Panc1 (cell line): ENCODE measurements at regions not wholly inside any gene's neighbourhood (a gene's known extent, or its start where the extent isn't known, plus 50 kb on each side); places are given as distances from the start of the nearest gene placed in this dataset.
A peak's percentile ranks its signal among the peaks of the same experiment; 100 is the strongest.

Experiments
- ATAC-seq: fragments of 200-7000 bp; cut with Tn5 transposase; 2 replicates; pipeline ENCODE4 v1.9.1; 2020; ENCODE audit warnings: mild to moderate bottlenecking, moderate library complexity
- BruUV-seq: library from RNA; stranded (reverse); fragments of 400-500 nt; replicated peaks from 2 replicates; lab custom pipeline; 2021; lab: Mats Ljungman, UMichigan
- CTCF ChIA-PET: fragments of 300-600 bp; sonication (Branson Sonifier 250); formaldehyde crosslinking; loops from one replicate; lab custom pipeline; 2022; ENCODE audit warnings: antibody characterized with exemption; lab: Charles Lee
- POLR2A ChIA-PET: fragments of 300-600 bp; sonication (Branson Sonifier 250); formaldehyde crosslinking; loops from one replicate; lab custom pipeline; 2022; ENCODE audit warnings: antibody characterized with exemption; lab: Charles Lee
- DNase-seq: peaks from one replicate; pipeline ENCODE4 v3.0.0-alpha.2; 2010; ENCODE audit warnings: low read depth, low spot score
- H3K27ac ChIP-seq: 2 replicates; pipeline ENCODE4 v1.5.1; 2011; ENCODE audit warnings: mild to moderate bottlenecking, low read length, inconsistent platforms
- H3K27me3 ChIP-seq: fragments of 200-500 bp; sonication (Bioruptor generic); 2 replicates; pipeline ENCODE4 v1.6.0; 2014; ENCODE audit warnings: low read length, inconsistent platforms; ENCODE audit not compliant: control insufficient read depth, insufficient read depth
- H3K36me3 ChIP-seq: fragments of 200-500 bp; sonication (Bioruptor generic); 2 replicates; pipeline ENCODE4 v1.5.1; 2014; ENCODE audit warnings: inconsistent platforms, mild to moderate bottlenecking, low read length, moderate library complexity; ENCODE audit not compliant: control insufficient read depth, insufficient read depth
- H3K4me1 ChIP-seq: 2 replicates; pipeline ENCODE4 v1.5.1; 2011; ENCODE audit warnings: inconsistent platforms, mild to moderate bottlenecking, low read length, moderate library complexity; ENCODE audit not compliant: control insufficient read depth, insufficient read depth
- H3K4me3 ChIP-seq, 2 experiments: 2 replicates each; pipeline ENCODE4 v1.5.1; 2011 to 2012; ENCODE audit warnings: low read depth in 2 of 2, low read length in 2 of 2, mild to moderate bottlenecking in 2 of 2, inconsistent platforms in 1 of 2, moderate library complexity in 1 of 2
- H3K9me3 ChIP-seq: fragments of 200-500 bp; sonication (Bioruptor generic); 2 replicates; pipeline ENCODE4 v1.5.1; 2014; ENCODE audit warnings: low read depth, mild to moderate bottlenecking, inconsistent platforms, low read length, moderate library complexity; ENCODE audit not compliant: control insufficient read depth, insufficient read depth
- CTCF ChIP-seq: fragments of 450-650 bp; IDR thresholded peaks from 2 replicates; pipeline ENCODE4 v1.5.1; 2017; ENCODE audit warnings: mild to moderate bottlenecking
- POLR2AphosphoS5 ChIP-seq: IDR thresholded peaks from 2 replicates; pipeline ENCODE4 v1.6.1; 2012; ENCODE audit warnings: mild to moderate bottlenecking, low read depth, low read length, moderate library complexity
- REST ChIP-seq, 2 experiments: IDR thresholded peaks; 2 replicates each; pipeline ENCODE4 v1.6.1; 2011 to 2012; ENCODE audit warnings: low read depth in 2 of 2, control low read depth in 1 of 2, low read length in 1 of 2, mild to moderate bottlenecking in 1 of 2, moderate library complexity in 1 of 2; ENCODE audit not compliant: insufficient read depth in 1 of 2
- SIN3A ChIP-seq: IDR thresholded peaks from 2 replicates; pipeline ENCODE4 v1.6.1; 2012; ENCODE audit warnings: low read depth, mild to moderate bottlenecking, low read length, moderate library complexity, borderline replicate concordance; ENCODE audit not compliant: insufficient read depth
- TCF7L2 ChIP-seq: IDR thresholded peaks from 2 replicates; pipeline ENCODE4 v1.6.1; 2011; ENCODE audit warnings: mild to moderate bottlenecking, low read depth, low read length, inconsistent platforms
- in situ Hi-C: cut with HindIII; loops from 2 replicates; pipeline ENCODE4 v1.10.0; 2016; ENCODE audit warnings: low sequenced_read_pairs, low pct_unique_long_range_greater_than_20kb
- intact Hi-C: fragments of 100-400 bp; cut with micrococcal nuclease; formaldehyde crosslinking; loops from one replicate; pipeline ENCODE4 v1.10.0; 2022; ENCODE audit not compliant: unreplicated experiment

- peaks cover 2% of the 10 kb centered on the region for H3K36me3 ChIP-seq
- H3K4me1 ChIP-seq: peaks cover 97% of the 10 kb centered on the region
- CTCF ChIA-PET: interaction anchor here (1.0 to 1.2 kb wide), 2 partner anchors 19 to 66 kb away, joined by 5 to 6 read pairs; no protein-coding TSS in a partner anchor
- peak; percentile 99 for TF ChIP-seq TCF7L2
- peak; percentile 94 for TF ChIP-seq POLR2AphosphoS5
- 0 out of 4 replicates have a peak, but pooled peaks of 1 of the 2 experiments have one; percentile 51 for TF ChIP-seq REST (IDR thresholded peaks at IDR 0.05; ENCODE audit: insufficient read depth in 1 of 2, low read depth in 2 of 2, low read length in 1 of 2)
- peak; percentile 79; the same call in 1 of the 2 replicates for TF ChIP-seq SIN3A
- no peak for TF ChIP-seq CTCF
- no TSS peak for BruUV-seq
- DNase-seq: no peak
- no peaks in the 10 kb centered on the region for H3K27me3 ChIP-seq
- POLR2A ChIA-PET: interaction anchor here (1.1 to 1.4 kb wide), 2 partner anchors 9 kb away, joined by 6 read pairs; no protein-coding TSS in a partner anchor
- peak overlapping the region; percentile 100 for H3K27ac ChIP-seq
- in situ Hi-C loops (no loop called here), intact Hi-C loops (no loop called here)
- no peaks in the 10 kb centered on the region for H3K9me3 ChIP-seq
- peak overlapping the region in 1 of 2 experiments; percentile 19; a peak in 2 of 4 replicates for H3K4me3 ChIP-seq
- ATAC-seq: peak; percentile 65
These were observed 160.3 kb upstream of the KLF14 start for GRCh38 chr7:130894146-130894908.

- DNase-seq (no peak), ATAC-seq (no peak)
- Histone ChIP-seq H3K9me3 (no peaks in the 10 kb centered on the region), H3K36me3 (peaks cover 4% of the 10 kb centered on the region), H3K4me3 (0 out of 4 replicates have a peak overlapping the region, but pooled peaks of 1 of the 2 experiments have one; percentile 3), H3K4me1 (peaks cover 97% of the 10 kb centered on the region), H3K27me3 (no peaks in the 10 kb centered on the region), H3K27ac (peak overlapping the region; percentile 100)
- no TSS peak for BruUV-seq
- intact Hi-C loops (loop anchor here (5.0 kb wide), 2 partner anchors 47 to 112 kb away; no protein-coding TSS in a partner anchor), in situ Hi-C loops (no loop called here)
- CTCF ChIA-PET: interaction anchor here (1.2 kb wide), 1 partner anchor 18 kb away, joined by 3 read pairs; no protein-coding TSS in a partner anchor
- TF ChIP-seq SIN3A: no peak
- peak; percentile 12; the same call in 1 of the 2 replicates for TF ChIP-seq POLR2AphosphoS5
- POLR2A ChIA-PET: interaction anchor here (0.6 to 1.4 kb wide), 2 partner anchors 10 to 58 kb away, joined by 3 to 6 read pairs; no protein-coding TSS in a partner anchor
These were observed 161.1 kb upstream of the KLF14 start for GRCh38 chr7:130894909-130895750.
